BE2C (cell line): ENCODE measurements at regions not wholly inside any gene's neighbourhood (a gene's known extent, or its start where the extent isn't known, plus 50 kb on each side); places are given as distances from the start of the nearest gene placed in this dataset.

Experiments used
- DNase-seq: peaks from one replicate; pipeline ENCODE4 v3.0.0-alpha.2; 2020
- H3K27me3 ChIP-seq: fragments of 250-450 bp; sonication (Bioruptor Pico); 2 replicates; pipeline ENCODE4 v1.5.1; 2020; ENCODE audit warnings: mild to moderate bottlenecking
- H3K36me3 ChIP-seq: fragments of 250-450 bp; sonication (Bioruptor Pico); 2 replicates; pipeline ENCODE4 v1.5.1; 2020; ENCODE audit warnings: mild to moderate bottlenecking
- H3K4me1 ChIP-seq: fragments of 250-450 bp; sonication (Bioruptor Pico); 2 replicates; pipeline ENCODE4 v1.5.1; 2020
- H3K4me3 ChIP-seq: 2 replicates; pipeline ENCODE4 v1.5.1; 2011; ENCODE audit warnings: low read depth, low read length
- H3K9me3 ChIP-seq: fragments of 250-450 bp; sonication (Bioruptor Pico); 2 replicates; pipeline ENCODE4 v1.5.1; 2020
- TF ChIP-seq, protein P1 (sequence below): IDR thresholded peaks from 2 replicates; pipeline ENCODE4 v1.5.1; 2012; ENCODE audit warnings: mild to moderate bottlenecking, low read depth, low read length

DNA sequence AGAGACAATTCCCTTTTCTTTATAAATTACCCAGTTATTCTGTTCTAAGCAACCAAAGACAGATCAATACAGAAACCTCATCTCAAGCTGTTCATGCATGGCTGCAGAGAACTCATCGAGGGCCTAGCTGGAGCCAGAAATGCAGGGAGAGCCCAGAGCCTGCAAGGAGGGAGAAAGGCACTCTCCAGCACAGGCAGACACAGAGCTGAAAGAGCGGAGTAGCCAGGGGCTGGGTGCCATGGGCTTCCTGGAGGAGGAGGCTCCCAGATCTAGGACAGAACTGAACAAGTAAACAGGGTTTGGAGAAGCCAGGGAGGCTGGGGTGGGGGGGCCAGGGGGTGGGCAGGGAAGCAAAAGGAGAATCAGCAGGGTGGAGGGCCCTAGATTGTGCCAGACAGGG is 144.2 kb upstream of the ZNF507 start:
- DNase-seq: no peak
- no peaks in the 10 kb centered on the region for H3K27me3 ChIP-seq
- H3K36me3 ChIP-seq: no peaks in the 10 kb centered on the region
- no peak overlapping the region for H3K4me3 ChIP-seq
- TF ChIP-seq, protein P1, sequence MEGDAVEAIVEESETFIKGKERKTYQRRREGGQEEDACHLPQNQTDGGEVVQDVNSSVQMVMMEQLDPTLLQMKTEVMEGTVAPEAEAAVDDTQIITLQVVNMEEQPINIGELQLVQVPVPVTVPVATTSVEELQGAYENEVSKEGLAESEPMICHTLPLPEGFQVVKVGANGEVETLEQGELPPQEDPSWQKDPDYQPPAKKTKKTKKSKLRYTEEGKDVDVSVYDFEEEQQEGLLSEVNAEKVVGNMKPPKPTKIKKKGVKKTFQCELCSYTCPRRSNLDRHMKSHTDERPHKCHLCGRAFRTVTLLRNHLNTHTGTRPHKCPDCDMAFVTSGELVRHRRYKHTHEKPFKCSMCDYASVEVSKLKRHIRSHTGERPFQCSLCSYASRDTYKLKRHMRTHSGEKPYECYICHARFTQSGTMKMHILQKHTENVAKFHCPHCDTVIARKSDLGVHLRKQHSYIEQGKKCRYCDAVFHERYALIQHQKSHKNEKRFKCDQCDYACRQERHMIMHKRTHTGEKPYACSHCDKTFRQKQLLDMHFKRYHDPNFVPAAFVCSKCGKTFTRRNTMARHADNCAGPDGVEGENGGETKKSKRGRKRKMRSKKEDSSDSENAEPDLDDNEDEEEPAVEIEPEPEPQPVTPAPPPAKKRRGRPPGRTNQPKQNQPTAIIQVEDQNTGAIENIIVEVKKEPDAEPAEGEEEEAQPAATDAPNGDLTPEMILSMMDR: no peak
- no peaks in the 10 kb centered on the region for H3K9me3 ChIP-seq
- no peaks in the 10 kb centered on the region for H3K4me1 ChIP-seq

DNA sequence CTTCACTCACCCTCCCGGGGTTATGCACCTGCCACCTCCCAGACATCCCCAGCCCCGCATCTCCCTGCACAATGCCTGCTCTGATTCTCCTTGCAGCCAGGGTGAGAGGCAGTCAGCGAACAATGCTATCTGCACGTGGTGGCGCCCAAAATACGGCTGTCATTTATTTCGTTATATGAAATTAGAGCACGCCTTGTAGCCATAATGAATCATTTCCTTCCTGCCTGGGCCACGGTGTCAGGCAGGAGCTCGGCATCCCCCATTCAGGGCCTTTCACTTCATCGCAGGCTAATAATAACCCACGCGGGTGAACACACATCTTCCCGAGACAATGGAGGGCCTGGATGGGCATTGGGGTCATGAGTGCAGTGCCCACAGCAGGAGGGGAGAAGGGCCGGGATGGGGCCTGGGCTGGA is 143.8 kb upstream of the ZNF507 start:
- Histone ChIP-seq H3K27me3 (no peaks in the 10 kb centered on the region), H3K4me3 (no peak overlapping the region), H3K36me3 (no peaks in the 10 kb centered on the region), H3K9me3 (no peaks in the 10 kb centered on the region), H3K4me1 (no peaks in the 10 kb centered on the region)
- TF ChIP-seq, protein P1: no peak
- DNase-seq: no peak

DNA sequence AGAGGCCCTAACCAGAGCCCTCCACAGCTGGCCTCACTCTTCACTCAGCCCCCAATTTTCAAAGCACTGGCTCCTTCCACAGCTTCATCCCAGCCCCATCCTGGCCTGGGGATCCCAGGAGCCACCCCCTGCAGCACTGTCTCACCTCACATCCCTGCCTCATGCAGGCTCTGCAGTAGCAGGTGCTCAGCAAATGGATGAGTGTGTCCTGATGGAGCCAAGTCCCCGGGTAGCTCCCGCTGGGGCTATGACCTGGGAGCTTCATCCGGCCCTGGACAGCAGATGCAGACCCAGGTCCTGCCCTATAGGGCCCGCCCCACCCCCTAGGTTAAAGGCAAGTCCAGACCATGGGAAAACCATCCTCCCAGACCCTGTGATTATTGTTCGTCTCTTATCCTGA is 143.2 kb upstream of the ZNF507 start:
- H3K9me3 ChIP-seq: no peaks in the 10 kb centered on the region
- H3K4me1 ChIP-seq: no peaks in the 10 kb centered on the region
- H3K36me3 ChIP-seq: no peaks in the 10 kb centered on the region
- no peaks in the 10 kb centered on the region for H3K27me3 ChIP-seq
- DNase-seq: no peak
- no peak overlapping the region for H3K4me3 ChIP-seq
- TF ChIP-seq, protein P1: no peak

DNA sequence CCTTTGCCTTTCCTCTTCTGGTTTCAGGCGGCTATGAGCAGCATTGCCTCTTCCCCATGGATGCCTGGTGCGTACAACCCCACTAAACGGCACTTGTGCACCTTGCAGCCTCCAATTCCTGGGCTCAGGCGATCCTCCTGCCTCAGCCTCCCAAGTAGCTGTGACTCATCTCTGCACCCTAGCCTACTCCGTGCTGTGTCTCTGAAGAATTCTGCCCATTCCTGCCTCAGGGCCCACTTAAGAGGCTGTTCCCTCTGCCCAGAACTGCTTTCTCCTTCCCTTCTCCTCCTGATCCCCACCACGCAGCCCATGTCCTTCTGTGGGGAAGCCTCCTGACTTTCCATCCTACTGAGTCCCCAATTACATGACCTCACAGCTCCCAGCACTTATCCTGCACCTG is 142.2 kb upstream of the ZNF507 start:
- DNase-seq: no peak
- Histone ChIP-seq H3K9me3 (no peaks in the 10 kb centered on the region), H3K36me3 (no peaks in the 10 kb centered on the region), H3K27me3 (no peaks in the 10 kb centered on the region), H3K4me1 (no peaks in the 10 kb centered on the region), H3K4me3 (no peak overlapping the region)
- TF ChIP-seq, protein P1: no peak

DNA sequence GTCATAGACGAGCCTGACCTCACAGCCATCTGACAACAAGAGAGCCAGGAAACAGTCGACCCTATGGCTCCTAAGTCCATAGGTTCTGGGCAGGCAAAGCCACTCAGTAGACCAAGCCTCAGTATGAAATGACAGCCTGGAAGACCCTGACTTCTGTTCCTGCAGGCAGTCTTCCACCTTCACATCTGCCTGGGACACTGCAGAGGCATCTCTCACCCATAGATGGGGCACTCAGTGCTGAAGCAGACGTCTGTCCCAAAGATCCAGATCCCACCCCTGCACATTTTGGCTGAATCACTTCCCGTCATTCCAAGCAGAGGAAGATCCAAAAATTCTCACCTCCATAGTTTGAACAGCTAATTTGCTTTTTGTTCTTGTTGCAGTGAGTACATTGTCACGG is 139.3 kb upstream of the ZNF507 start:
- H3K27me3 ChIP-seq: no peaks in the 10 kb centered on the region
- no peaks in the 10 kb centered on the region for H3K4me1 ChIP-seq
- no peaks in the 10 kb centered on the region for H3K36me3 ChIP-seq
- no peak overlapping the region for H3K4me3 ChIP-seq
- no peaks in the 10 kb centered on the region for H3K9me3 ChIP-seq
- DNase-seq: no peak
- TF ChIP-seq, protein P1: no peak

DNA sequence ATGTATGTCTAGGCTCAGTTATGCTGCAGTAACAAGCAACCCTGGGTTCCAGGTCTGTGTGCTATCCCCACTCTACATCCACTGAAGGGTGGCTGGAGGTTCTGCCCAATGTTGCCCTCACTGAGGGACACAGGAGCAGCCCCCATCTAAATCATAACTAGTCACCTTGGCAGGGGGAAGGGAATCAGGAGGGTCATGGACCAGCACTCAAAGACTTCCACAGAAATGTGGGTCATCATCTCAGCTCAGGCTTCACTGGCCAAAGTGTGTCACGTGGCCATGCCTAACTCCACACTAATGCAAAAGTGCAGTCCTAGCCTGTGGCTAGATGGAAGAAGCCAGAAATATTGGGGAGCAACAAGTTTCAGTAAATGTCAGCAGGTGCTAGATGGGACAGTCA is 137.3 kb upstream of the ZNF507 start:
- TF ChIP-seq, protein P1: no peak
- DNase-seq: no peak
- no peaks in the 10 kb centered on the region for H3K9me3 ChIP-seq
- no peaks in the 10 kb centered on the region for H3K27me3 ChIP-seq
- H3K36me3 ChIP-seq: no peaks in the 10 kb centered on the region
- H3K4me1 ChIP-seq: no peaks in the 10 kb centered on the region
- no peak overlapping the region for H3K4me3 ChIP-seq
